ENCODE measurements at regions not wholly inside any gene's neighbourhood (a gene's known extent, or its start where the extent isn't known, plus 50 kb on each side); places are given as distances from the start of the nearest gene placed in this dataset.

DNA sequence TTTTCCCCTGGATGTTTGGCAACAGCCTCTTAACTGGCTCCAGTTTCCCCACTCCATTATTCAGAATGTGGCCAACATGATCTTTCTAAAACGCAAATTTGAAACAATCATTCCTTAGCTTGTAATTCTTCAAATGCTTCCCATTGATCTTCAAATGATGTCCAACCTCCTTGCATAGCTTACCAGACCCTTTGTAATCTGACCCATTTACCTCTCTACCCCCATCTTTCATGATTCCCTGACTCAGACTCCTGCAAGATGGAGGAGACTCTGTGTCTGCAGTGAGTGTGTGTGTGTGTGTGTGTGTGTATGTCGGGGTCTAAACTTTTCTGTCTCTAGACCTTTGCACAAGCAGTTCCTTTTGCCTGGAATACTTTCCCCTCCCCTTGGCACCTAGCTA lies 515.7 kb upstream of the PROK2 start:
- TF ChIP-seq, protein P1, sequence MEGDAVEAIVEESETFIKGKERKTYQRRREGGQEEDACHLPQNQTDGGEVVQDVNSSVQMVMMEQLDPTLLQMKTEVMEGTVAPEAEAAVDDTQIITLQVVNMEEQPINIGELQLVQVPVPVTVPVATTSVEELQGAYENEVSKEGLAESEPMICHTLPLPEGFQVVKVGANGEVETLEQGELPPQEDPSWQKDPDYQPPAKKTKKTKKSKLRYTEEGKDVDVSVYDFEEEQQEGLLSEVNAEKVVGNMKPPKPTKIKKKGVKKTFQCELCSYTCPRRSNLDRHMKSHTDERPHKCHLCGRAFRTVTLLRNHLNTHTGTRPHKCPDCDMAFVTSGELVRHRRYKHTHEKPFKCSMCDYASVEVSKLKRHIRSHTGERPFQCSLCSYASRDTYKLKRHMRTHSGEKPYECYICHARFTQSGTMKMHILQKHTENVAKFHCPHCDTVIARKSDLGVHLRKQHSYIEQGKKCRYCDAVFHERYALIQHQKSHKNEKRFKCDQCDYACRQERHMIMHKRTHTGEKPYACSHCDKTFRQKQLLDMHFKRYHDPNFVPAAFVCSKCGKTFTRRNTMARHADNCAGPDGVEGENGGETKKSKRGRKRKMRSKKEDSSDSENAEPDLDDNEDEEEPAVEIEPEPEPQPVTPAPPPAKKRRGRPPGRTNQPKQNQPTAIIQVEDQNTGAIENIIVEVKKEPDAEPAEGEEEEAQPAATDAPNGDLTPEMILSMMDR (IDR thresholded peaks at IDR 0.05) = no peak
- no peak for TF ChIP-seq EP300 (IDR thresholded peaks at IDR 0.05; ENCODE audit: borderline replicate concordance in 1 of 2, low read depth in 1 of 2, low read length in 1 of 2)
- no peak for TF ChIP-seq RAD21 (IDR thresholded peaks at IDR 0.05; ENCODE audit: low read length)
- TF ChIP-seq, protein P2, sequence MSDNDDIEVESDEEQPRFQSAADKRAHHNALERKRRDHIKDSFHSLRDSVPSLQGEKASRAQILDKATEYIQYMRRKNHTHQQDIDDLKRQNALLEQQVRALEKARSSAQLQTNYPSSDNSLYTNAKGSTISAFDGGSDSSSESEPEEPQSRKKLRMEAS (IDR thresholded peaks at IDR 0.05; ENCODE audit: low read depth) = no peak
- TF ChIP-seq, protein P3, sequence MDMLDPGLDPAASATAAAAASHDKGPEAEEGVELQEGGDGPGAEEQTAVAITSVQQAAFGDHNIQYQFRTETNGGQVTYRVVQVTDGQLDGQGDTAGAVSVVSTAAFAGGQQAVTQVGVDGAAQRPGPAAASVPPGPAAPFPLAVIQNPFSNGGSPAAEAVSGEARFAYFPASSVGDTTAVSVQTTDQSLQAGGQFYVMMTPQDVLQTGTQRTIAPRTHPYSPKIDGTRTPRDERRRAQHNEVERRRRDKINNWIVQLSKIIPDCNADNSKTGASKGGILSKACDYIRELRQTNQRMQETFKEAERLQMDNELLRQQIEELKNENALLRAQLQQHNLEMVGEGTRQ (IDR thresholded peaks at IDR 0.05; ENCODE audit: borderline replicate concordance, low read depth, low read length) = no peak
- no peak for TF ChIP-seq TAF1 (IDR thresholded peaks at IDR 0.05; ENCODE audit: borderline replicate concordance, low read depth, low read length)
- TF ChIP-seq EZH2phosphoT487 (IDR thresholded peaks at IDR 0.05; ENCODE audit: borderline replicate concordance, low read depth) = no peak
- TF ChIP-seq MEF2A (IDR thresholded peaks at IDR 0.05; ENCODE audit: borderline replicate concordance, low read depth) = no peak
- TF ChIP-seq JUND (IDR thresholded peaks at IDR 0.05) = no peak
- no peak for TF ChIP-seq YY1 (IDR thresholded peaks at IDR 0.05; ENCODE audit: low read depth)
- no peak for TF ChIP-seq POLR2AphosphoS5 (IDR thresholded peaks at IDR 0.05; ENCODE audit: low read depth, low read length)
- TF ChIP-seq RCOR1 (IDR thresholded peaks at IDR 0.05; ENCODE audit: low read length) = no peak
- no peak for TF ChIP-seq NRF1 (IDR thresholded peaks at IDR 0.05; ENCODE audit: low read depth, low read length)
